Activated T-cell treated with anti-CD3 and anti-CD28 coated beads for 1 hour (primary cell): ENCODE measurements at regions not wholly inside any gene's neighbourhood (a gene's known extent, or its start where the extent isn't known, plus 50 kb on each side); places are given as distances from the start of the nearest gene placed in this dataset.
"Not testable (repeated sequence)": the region's sequence is repeated elsewhere in the genome, so short reads cannot be mapped to it uniquely, and the experiment has no call there.

Experiments used
- DNase-seq: peaks from one replicate; pipeline ENCODE4 v3.0.0-alpha.2; 2020; ENCODE audit warnings: low read depth

DNA sequence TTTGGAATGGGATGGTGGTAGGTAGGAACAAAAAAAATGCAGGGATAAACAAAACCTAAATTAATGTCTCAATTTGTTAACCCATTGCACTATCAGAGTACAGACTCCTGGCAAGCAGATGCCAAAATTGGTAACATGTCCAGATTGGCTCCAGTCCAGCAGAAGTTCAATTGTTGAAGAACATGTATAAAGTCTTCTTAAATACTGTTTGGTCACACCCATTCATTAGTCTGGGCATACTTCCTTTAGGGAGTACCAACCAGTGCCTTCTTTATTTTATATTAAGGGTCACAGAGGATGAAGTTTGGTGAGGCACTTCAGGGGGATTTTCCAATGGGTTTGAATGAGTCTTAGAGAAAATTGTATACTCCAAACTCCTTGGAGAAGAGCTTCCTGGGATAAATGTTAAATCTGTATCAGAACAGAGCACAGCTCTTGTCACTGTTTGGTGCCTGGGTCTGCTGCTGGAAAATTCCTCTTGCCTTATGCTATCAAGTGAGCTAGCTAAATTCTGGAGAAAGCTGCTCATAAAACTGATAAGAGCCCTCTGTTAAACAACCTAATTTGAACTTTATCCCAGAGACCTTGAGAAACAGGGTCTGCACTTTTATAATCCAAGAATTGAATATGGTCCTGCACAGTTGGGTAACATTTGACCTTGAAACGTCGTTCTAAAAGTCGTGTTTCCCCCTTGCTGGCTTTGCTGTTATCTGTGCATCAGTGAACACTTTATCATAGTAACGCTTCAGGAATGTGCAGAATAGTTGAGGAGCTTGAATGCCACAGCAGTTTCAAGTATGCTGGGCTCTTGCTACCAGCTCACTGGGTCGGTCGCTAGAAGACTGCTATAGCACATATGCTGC is 334.1 kb upstream of the CITED2 start:
- no peak for DNase-seq

GRCh38 chr6:139706912-139707311 is 332.5 kb upstream of the CITED2 start:
- no peak for DNase-seq

DNA sequence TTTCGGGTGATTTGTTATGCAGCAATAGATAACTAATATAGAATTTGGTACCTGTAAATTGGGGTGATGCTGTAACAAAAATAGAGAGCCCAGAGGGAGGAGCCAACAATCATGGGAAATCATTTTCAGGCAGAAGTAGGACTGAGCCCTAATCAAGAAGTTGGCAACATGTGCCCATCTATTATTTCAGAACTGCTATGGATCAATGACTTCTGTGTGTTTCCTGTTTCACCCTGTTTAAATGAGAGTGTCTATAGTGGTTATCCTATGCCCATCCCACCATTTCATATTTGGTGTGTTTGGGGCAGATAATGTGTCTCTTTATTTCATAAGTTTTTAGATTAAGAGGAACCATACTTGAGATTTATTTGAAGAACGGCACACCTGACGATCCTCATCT is 330.8 kb upstream of the CITED2 start:
- no peak for DNase-seq

DNA sequence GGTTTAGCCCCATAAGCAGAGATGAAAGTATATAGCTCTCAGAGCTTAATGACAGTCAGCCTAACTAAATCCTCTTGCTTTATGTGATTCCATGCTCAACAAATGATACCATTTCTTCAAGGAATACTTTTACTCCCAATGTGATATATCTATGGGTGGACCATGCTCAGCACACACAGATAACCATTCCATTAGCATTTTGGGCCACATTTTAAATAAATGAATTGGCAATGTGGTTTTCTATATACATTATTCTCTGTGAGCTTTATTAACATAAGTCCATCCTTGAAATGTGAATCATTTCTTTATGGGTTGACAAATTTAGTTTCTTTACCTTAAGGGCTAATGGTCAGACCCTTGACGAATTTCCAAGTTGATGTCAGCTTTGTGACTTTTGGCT is 329.3 kb upstream of the CITED2 start:
- no peak for DNase-seq

GRCh38 chr6:139702706-139703105 is 328.3 kb upstream of the CITED2 start:
- DNase-seq: no peak

GRCh38 chr6:139701695-139702094 is 327.2 kb upstream of the CITED2 start:
- no peak for DNase-seq

DNA sequence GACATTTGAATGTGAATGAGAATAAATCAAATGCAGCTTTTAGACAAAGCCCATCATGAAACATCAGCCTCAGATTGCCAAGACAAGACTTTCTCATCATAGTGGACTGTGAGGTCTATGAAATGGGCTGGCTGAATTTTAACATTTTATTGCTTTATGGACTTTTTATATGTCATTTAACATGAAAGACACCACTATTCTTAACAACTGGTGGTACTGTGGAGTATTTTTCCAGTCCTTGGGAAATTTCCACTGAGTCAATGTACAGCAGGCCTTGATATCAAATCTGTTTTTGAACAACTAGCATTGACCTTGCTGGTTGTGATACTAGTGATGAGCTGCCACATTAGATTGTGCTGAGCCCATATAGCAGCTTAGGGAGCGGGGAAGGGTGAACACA is 326.6 kb upstream of the CITED2 start:
- no peak for DNase-seq

GRCh38 chr6:139699911-139700310 is 325.5 kb upstream of the CITED2 start:
- DNase-seq: no peak

DNA sequence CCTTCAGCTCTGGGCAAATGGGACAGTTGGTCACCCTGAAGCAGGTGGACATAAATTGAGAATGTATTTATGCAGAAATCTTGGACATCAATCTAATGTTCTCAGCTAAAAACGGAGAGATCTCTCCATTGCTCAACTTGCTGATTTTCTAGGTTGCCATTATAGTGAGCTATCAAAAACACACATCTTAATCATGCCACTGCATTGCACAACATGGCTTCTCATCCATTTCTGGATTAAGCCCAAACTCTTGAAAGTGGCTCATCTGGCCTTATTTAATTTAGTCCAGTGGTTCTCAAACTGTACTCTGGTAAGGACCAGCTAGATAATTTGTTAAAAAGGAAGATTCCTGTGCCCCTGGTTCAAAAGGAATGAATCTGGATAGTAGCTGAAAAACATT is 324.9 kb upstream of the CITED2 start:
- no peak for DNase-seq

GRCh38 chr6:139698526-139699176 is 324.2 kb upstream of the CITED2 start:
- DNase-seq: no peak

DNA sequence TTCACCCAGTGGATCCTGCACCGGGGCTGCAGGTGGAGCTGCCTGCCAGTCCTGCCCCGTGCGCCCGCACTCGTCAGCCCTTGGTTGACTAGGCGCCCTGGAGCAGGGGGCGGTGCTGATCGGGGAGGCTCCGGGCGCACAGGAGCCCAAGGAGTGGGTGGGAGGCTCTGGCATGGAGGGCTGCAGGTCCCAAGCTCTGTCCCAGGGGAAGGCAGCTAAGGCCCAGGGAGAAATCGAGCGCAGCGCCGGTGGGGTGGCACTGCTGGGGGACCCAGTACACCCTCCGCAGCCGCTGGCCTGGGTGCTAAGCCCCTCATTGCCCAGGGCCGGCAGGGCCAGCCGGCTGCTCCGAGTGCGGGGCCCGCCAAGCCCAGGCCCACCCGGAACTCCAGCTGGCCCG is 323.4 kb upstream of the CITED2 start:
- DNase-seq: not testable (repeated sequence)

DNA sequence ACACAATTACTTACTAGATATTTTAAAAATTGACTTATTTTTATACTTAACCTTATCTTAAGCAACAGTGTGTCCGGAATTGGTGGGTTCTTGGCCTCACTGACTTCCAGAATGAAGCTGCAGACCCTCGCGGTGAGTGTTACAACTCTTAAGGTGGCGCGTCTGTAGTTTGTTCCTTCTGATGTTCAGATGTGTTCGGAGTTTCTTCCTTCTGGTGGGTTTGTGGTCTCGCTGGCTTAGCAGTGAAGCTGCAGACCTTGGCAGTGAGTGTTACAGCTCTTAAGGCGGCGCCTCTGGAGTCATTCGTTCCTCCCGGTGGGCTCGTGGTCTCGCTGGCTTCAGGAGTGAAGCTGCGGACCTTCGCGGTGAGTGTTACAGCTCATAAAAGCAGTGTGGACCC is 322.5 kb upstream of the CITED2 start:
- not testable (repeated sequence) for DNase-seq

GRCh38 chr6:139695361-139695760 is 320.9 kb upstream of the CITED2 start:
- no peak for DNase-seq

DNA sequence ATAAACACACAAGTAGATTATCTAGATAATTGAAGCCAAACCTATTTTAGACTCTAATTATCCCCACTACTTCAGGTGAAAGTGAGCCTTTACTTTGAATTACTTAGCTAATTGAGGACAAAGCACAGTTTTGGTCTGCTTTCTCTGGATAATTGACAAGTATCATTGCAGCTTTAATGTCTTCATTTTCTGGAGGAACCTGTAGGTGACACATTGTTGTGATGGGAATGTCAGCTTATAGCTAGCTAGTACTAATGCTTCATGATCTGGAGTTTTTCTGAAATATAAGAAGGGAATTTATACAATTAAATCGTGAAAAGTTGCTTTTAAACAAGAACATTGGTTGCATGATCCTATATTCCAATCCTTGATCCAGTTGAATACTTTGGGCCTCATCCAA is 319.3 kb upstream of the CITED2 start:
- no peak for DNase-seq

- no peak for DNase-seq
Observed at GRCh38 chr6:139690007-139690406, 315.6 kb upstream of the CITED2 start.

DNA sequence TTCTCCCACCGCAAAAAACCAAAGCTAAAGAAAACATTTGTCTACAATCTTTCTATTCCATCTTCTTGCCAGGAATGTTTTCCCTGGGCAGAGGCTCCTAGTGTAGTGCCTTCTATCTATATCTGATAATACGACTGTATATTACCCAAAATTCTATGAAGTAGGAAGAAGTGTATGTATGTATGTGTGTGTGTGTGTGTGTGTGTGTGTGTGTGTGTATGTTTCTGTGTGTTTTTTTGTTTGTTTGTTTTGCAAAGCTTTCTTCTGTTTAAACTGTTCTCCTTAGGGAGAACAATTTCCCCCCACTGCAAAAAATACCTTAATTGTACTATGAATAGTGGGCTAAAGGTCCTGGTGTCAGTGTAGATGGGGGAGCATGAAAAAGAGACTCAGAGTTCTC is 312.6 kb upstream of the CITED2 start:
- no peak for DNase-seq

DNA sequence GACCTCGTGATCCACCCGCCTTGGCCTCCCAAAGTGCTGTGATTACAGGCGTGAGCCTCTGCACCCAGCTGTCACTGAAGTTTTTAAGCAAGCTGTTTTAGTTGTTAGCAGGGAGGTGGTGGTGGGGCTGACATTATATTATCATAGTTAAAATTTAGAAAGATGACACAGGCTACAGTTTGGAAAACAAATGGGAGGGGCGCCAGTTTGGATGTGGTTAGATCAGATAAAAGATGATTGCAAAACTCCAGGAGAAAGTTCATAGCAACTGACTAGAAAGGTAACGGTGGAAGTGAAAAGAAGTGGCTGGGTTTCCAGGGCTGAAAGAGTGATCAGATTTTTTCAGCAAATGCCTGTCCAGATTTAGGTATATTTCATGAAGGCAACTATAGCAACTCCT is 311.9 kb upstream of the CITED2 start:
- DNase-seq: no peak

DNA sequence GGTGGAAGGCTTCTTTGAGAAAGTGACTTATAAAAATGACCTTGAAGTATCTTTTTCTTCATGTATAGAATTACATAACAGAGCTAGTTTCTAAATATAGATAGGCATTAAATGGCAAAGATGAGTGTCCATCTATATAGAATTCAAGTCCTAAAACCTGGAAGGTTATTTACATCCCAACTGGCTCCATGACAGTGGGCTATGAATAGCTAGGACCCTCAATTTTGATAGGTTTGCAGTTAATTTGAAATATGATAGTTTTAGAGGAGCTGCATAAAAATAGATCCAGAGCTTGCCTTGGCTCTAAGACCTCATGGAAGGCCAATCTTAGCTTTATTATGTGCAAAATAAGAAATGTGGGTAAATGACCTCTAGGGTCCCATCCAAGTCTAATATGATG is 310.6 kb upstream of the CITED2 start:
- no peak for DNase-seq

DNA sequence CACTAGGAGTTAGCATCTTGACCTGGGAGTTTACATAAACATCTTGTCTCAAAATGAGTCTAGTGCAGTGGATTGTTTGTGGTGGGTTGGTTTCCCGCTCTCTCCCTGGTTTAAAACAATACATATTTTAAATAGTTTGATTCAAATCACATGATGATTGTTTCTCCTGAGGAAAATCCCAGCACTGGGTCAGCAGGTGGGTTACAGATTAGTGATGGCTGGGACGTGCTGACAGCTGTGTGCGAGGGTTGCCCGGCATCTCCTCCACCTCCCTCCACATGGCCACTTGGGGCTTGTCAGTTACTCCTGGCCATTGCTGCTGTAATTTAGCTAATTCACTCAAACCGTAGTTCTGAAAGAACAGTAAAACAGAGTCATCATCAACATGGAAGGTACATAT is 306.4 kb upstream of the CITED2 start:
- no peak for DNase-seq

- no peak for DNase-seq
Observed at GRCh38 chr6:139679516-139680179, 305.2 kb upstream of the CITED2 start.

DNA sequence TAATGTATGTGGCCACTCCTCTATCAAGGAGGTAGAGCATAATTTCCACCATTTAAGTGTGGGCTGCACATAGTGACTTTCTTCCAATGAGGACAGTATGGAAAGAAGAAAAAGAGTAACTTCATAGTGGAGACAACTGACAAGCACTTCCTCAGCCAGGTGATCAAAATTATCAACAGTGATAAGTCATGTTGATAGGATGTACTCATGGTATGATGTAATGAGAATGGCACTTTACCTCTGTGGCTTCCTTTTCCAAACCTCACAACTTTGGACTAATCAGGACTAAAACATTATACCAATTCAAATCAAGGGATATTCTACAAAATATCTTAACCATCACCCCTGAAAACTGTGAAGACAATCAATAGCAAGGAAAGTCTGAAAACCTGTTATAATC is 302.3 kb upstream of the CITED2 start:
- DNase-seq: no peak

- no peak for DNase-seq
Observed at GRCh38 chr6:139666284-139666683, 291.8 kb upstream of the CITED2 start.

GRCh38 chr6:139663996-139664395 is 289.5 kb upstream of the CITED2 start:
- DNase-seq: no peak
